B cell (primary cell): ENCODE measurements at regions not wholly inside any gene's neighbourhood (a gene's known extent, or its start where the extent isn't known, plus 50 kb on each side); places are given as distances from the start of the nearest gene placed in this dataset.

Experiments used
- ATAC-seq: fragments of 200-7000 bp; cut with Tn5 transposase; one replicate; pipeline ENCODE4 v1.10.0; 2021; ENCODE audit warnings: low read depth, mild to moderate bottlenecking, moderate number of reproducible peaks, moderate library complexity
- CTCF ChIA-PET: fragments of 350-600 bp; sonication (Branson Sonifier 250); formaldehyde crosslinking; loops from one replicate; lab custom pipeline; 2021; ENCODE audit warnings: antibody characterized with exemption, inconsistent platforms; lab: Charles Lee
- POLR2A ChIA-PET: fragments of 350-600 bp; sonication (Branson Sonifier 250); formaldehyde crosslinking; loops from one replicate; lab custom pipeline; 2021; ENCODE audit warnings: antibody characterized with exemption; lab: Charles Lee
- DNase-seq: peaks from one replicate; pipeline ENCODE4 v3.0.0; 2013
- H2AFZ ChIP-seq: 2 replicates; pipeline ENCODE4 v1.6.1; 2012; ENCODE audit warnings: mild to moderate bottlenecking, low read depth, low read length; ENCODE audit not compliant: insufficient read depth, poor library complexity, severe bottlenecking
- H3K27ac ChIP-seq, 2 donors: 1 replicate in 1 of 2; 2 replicates in 1 of 2; pipeline ENCODE4 v1.5.1; 2012 to 2013; ENCODE audit warnings: low read length in 2 of 2, mild to moderate bottlenecking in 2 of 2, moderate library complexity in 1 of 2
- H3K27me3 ChIP-seq, 4 experiments: fragments of 200-600 bp in 1 of 4; sonication (generic) in 1 of 4; replicated peaks in 1 of 4; 1 replicate in 2 of 4; 2 replicates in 2 of 4; pipeline versions ENCODE4 v1.6.1 to v1.7.0; 2013 to 2016; ENCODE audit warnings: low read length in 3 of 4, mild to moderate bottlenecking in 2 of 4, mixed read lengths in 1 of 4, moderate library complexity in 1 of 4; ENCODE audit not compliant: insufficient read depth in 4 of 4, control insufficient read depth in 3 of 4; ENCODE audit errors: control extremely low read depth in 1 of 4
- H3K36me3 ChIP-seq, 2 experiments: replicated peaks in 1 of 2; 1 replicate in 1 of 2; 2 replicates in 1 of 2; pipeline versions ENCODE4 v1.6.1 to v1.7.1; 2013; ENCODE audit warnings: low read length in 1 of 2; ENCODE audit not compliant: insufficient read depth in 2 of 2, control insufficient read depth in 1 of 2; ENCODE audit errors: control extremely low read depth in 1 of 2, extremely low read depth in 1 of 2
- H3K4me1 ChIP-seq, 2 donors: fragments of 200-600 bp in 1 of 2; sonication (generic) in 1 of 2; 1 replicate in 1 of 2; 2 replicates in 1 of 2; pipeline versions ENCODE4 v1.5.1 to v1.6.1; 2013 to 2017; ENCODE audit warnings: low read length in 2 of 2; ENCODE audit not compliant: control insufficient read depth in 2 of 2, insufficient read depth in 2 of 2
- H3K4me2 ChIP-seq: replicated peaks from 2 replicates; pipeline ENCODE3; 2012; ENCODE audit warnings: mild to moderate bottlenecking, low read depth, low read length; ENCODE audit not compliant: poor library complexity, severe bottlenecking
- H3K4me3 ChIP-seq, 5 experiments: fragments of 200-600 bp in 1 of 5; sonication (generic) in 1 of 5; 1 replicate in 3 of 5; 2 replicates in 2 of 5; pipeline versions ENCODE4 v1.5.1 to v1.7.0; 2011 to 2016; ENCODE audit warnings: low read length in 4 of 5, mild to moderate bottlenecking in 4 of 5, low read depth in 2 of 5, control low read depth in 1 of 5, moderate library complexity in 1 of 5; ENCODE audit not compliant: insufficient read depth in 1 of 5; ENCODE audit errors: control extremely low read depth in 1 of 5, extremely low read depth in 1 of 5
- H3K79me2 ChIP-seq: fragments of 200-600 bp; sonication (generic); one replicate; pipeline ENCODE4 v1.6.0; 2016; ENCODE audit warnings: low read length; ENCODE audit not compliant: control insufficient read depth, insufficient read depth
- H3K9ac ChIP-seq: fragments of 200-600 bp; sonication (generic); 2 replicates; pipeline ENCODE4 v1.6.1; 2017; ENCODE audit warnings: mild to moderate bottlenecking, low read length, moderate library complexity
- H3K9me3 ChIP-seq, 3 donors: one replicate each; pipeline versions ENCODE4 v1.6.1 to v1.7.1; 2013; ENCODE audit warnings: low read length in 2 of 3; ENCODE audit not compliant: control insufficient read depth in 2 of 3, insufficient read depth in 1 of 3; ENCODE audit errors: control extremely low read depth in 1 of 3
- H4K20me1 ChIP-seq: 2 replicates; pipeline ENCODE4 v1.6.0; 2012; ENCODE audit warnings: mild to moderate bottlenecking, low read length; ENCODE audit not compliant: insufficient read depth, control insufficient read depth, poor library complexity, severe bottlenecking
- H3K27ac Mint-ChIP-seq: one replicate; pipeline ENCODE4 v1.8.0; 2021; ENCODE audit warnings: mixed read lengths
- H3K27me3 Mint-ChIP-seq: one replicate; pipeline ENCODE4 v1.8.0; 2021; ENCODE audit warnings: mixed read lengths
- H3K4me1 Mint-ChIP-seq: one replicate; pipeline ENCODE4 v1.8.0; 2021; ENCODE audit warnings: mixed read lengths
- H3K4me3 Mint-ChIP-seq: one replicate; pipeline ENCODE4 v1.8.0; 2021; ENCODE audit warnings: mixed read lengths
- H3K9me3 Mint-ChIP-seq: one replicate; pipeline ENCODE4 v1.8.0; 2022; ENCODE audit warnings: mixed read lengths; ENCODE audit not compliant: insufficient read depth
- CTCF ChIP-seq: fragments of 200-600 bp; IDR thresholded peaks from one replicate; pipeline ENCODE4 v1.8.0; 2022; ENCODE audit warnings: antibody characterized with exemption, mild to moderate bottlenecking
- EZH2 ChIP-seq: IDR thresholded peaks from 2 replicates; pipeline ENCODE4 v1.6.1; 2012; ENCODE audit warnings: borderline replicate concordance, low read depth, mild to moderate bottlenecking, moderate library complexity, low read length; ENCODE audit not compliant: insufficient read depth, poor library complexity, severe bottlenecking
- WGBS: methylation state at CpG from one replicate; pipeline ENCODE4 v1.1.5; 2013; ENCODE audit warnings: missing lambda C conversion rate; ENCODE audit not compliant: insufficient coverage; 5-methylcytosine and 5-hydroxymethylcytosine counted together
- intact Hi-C: fragments of 100-400 bp; cut with micrococcal nuclease; formaldehyde crosslinking; loops from one replicate; pipeline ENCODE4 v1.10.0; 2022

- Histone ChIP-seq H3K4me1 (no peaks in the 10 kb centered on the region), H4K20me1 (no peaks in the 10 kb centered on the region), H3K36me3 (no peaks in the 10 kb centered on the region), H3K9me3 (no peaks in the 10 kb centered on the region), H3K79me2 (no peaks in the 10 kb centered on the region), H3K4me2 (no peak overlapping the region), H3K4me3 (no peak overlapping the region), H2AFZ (no peak overlapping the region), H3K9ac (no peak overlapping the region), H3K27ac (no peak overlapping the region), H3K27me3 (peaks cover 0 to 4% (median 0%) of the 10 kb centered on the region in 4 experiments)
- Mint-ChIP-seq H3K9me3 (peaks cover 4% of the 10 kb centered on the region), H3K4me1 (no peaks in the 10 kb centered on the region), H3K27me3 (peaks cover 7% of the 10 kb centered on the region), H3K27ac (no peak overlapping the region), H3K4me3 (no peak overlapping the region)
- DNase-seq = no peak
- 100% methylated on average over 2 of the region's 5 CpGs for WGBS
- POLR2A ChIA-PET = no interaction called here
- CTCF ChIA-PET = no interaction called here
- TF ChIP-seq EZH2 (no peak), CTCF (no peak)
- ATAC-seq = no peak
- intact Hi-C loops = no loop called here
Observed at GRCh38 chr17:14953405-14953804, 311.7 kb downstream of the PMP22 start.

- Histone ChIP-seq H3K36me3 (no peaks in the 10 kb centered on the region), H3K27ac (no peak overlapping the region), H3K4me3 (no peak overlapping the region), H3K79me2 (no peaks in the 10 kb centered on the region), H3K4me1 (no peaks in the 10 kb centered on the region), H3K9me3 (no peaks in the 10 kb centered on the region), H3K9ac (no peak overlapping the region), H3K4me2 (no peak overlapping the region), H2AFZ (no peak overlapping the region), H4K20me1 (no peaks in the 10 kb centered on the region), H3K27me3 (peaks cover 0 to 4% (median 0%) of the 10 kb centered on the region in 4 experiments)
- Mint-ChIP-seq H3K4me1 (no peaks in the 10 kb centered on the region), H3K4me3 (no peak overlapping the region), H3K27me3 (peaks cover 11% of the 10 kb centered on the region), H3K9me3 (peaks cover 4% of the 10 kb centered on the region), H3K27ac (no peak overlapping the region)
- ATAC-seq = no peak
- ChIA-PET POLR2A (no interaction called here), CTCF (no interaction called here)
- intact Hi-C loops = no loop called here
- TF ChIP-seq EZH2 (no peak), CTCF (no peak)
- no peak for DNase-seq
- WGBS = no CpG with 5 or more reads among the region's 2 CpGs
Observed at GRCh38 chr17:14950686-14951085, 314.4 kb downstream of the PMP22 start.
